Thyroid gland (tissue), 4 donors: ENCODE measurements at regions not wholly inside any gene's neighbourhood (a gene's known extent, or its start where the extent isn't known, plus 50 kb on each side); places are given as distances from the start of the nearest gene placed in this dataset.

Experiments
- DNase-seq, 2 donors: peaks; one replicate each; pipeline ENCODE4 v3.0.0-alpha.2; 2019
- H3K27ac ChIP-seq, 3 donors: fragments of 200-600 bp; sonication (generic); 1 replicate in 2 of 3; 2 replicates in 1 of 3; pipeline ENCODE4 v1.5.1; 2016 to 2019; ENCODE audit warnings: mild to moderate bottlenecking in 1 of 3, moderate library complexity in 1 of 3
- H3K27me3 ChIP-seq: fragments of 200-600 bp; sonication (generic); one replicate; pipeline ENCODE4 v1.5.1; 2019
- H3K36me3 ChIP-seq, 2 donors: fragments of 200-600 bp; sonication (generic); one replicate each; pipeline ENCODE4 v1.5.1; 2016 to 2019
- H3K4me1 ChIP-seq, 2 donors: fragments of 200-600 bp; sonication (generic); one replicate each; pipeline ENCODE4 v1.5.1; 2017 to 2019
- H3K4me3 ChIP-seq, 3 donors: fragments of 200-600 bp; sonication (generic); replicated peaks in 1 of 3; 1 replicate in 2 of 3; 2 replicates in 1 of 3; pipeline ENCODE4 v1.5.1; 2016; ENCODE audit warnings: mild to moderate bottlenecking in 1 of 3
- H3K9me3 ChIP-seq: fragments of 200-600 bp; sonication (generic); one replicate; pipeline ENCODE4 v1.5.1; 2017
- POLR2A ChIP-seq, 2 donors: fragments of 450-650 bp; IDR thresholded peaks; one replicate each; pipeline ENCODE4 v1.6.1; 2017; ENCODE audit warnings: antibody characterized with exemption in 2 of 2, mild to moderate bottlenecking in 2 of 2, moderate library complexity in 1 of 2
- WGBS, 2 donors: methylation state at CpG; one replicate each; pipeline ENCODE4 v1.1.5; 2017; 5-methylcytosine and 5-hydroxymethylcytosine counted together
- intact Hi-C: fragments of 100-400 bp; cut with DNase I; formaldehyde crosslinking; loops from one replicate; pipeline ENCODE4 v1.15.1; 2023
- TF ChIP-seq, protein P1 (sequence below), 6 experiments: fragments of 200-600 bp in 3 of 6; fragments of 450-650 bp in 3 of 6; sonication (generic) in 3 of 6; IDR thresholded peaks; one replicate each; pipeline ENCODE4 v1.5.1; 2016 to 2019; ENCODE audit warnings: antibody characterized with exemption in 6 of 6, mild to moderate bottlenecking in 2 of 6, inconsistent platforms in 1 of 6, moderate library complexity in 1 of 6

DNA sequence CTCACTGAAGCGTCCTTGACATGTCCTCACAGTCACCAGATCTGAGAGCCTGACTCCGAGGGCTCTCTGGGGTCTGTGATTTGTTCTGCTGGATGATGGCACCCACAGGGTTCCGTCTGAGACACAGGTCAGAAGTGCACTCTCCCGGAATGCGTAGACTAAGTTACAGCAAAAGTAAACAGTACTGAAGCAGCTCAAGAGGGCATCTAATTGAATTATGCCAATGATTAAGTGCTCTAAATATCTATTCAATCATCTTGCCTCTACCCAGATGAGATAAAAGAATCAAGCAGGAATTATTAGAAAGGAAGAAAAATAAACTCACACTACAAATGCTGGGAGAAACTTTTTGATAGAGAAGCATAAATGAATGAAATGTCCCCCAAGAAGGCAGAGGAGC lies 544.1 kb downstream of the SOX11 start:
- Histone ChIP-seq H3K27ac (no peak overlapping the region), H3K9me3 (no peaks in the 10 kb centered on the region), H3K4me3 (no peak overlapping the region), H3K4me1 (no peaks in the 10 kb centered on the region), H3K27me3 (no peaks in the 10 kb centered on the region), H3K36me3 (no peaks in the 10 kb centered on the region)
- intact Hi-C loops = no loop called here
- DNase-seq = no peak
- WGBS, 2 donors = 47 to 66% methylated on average over 5 of the region's 5 CpGs
- TF ChIP-seq, protein P1, sequence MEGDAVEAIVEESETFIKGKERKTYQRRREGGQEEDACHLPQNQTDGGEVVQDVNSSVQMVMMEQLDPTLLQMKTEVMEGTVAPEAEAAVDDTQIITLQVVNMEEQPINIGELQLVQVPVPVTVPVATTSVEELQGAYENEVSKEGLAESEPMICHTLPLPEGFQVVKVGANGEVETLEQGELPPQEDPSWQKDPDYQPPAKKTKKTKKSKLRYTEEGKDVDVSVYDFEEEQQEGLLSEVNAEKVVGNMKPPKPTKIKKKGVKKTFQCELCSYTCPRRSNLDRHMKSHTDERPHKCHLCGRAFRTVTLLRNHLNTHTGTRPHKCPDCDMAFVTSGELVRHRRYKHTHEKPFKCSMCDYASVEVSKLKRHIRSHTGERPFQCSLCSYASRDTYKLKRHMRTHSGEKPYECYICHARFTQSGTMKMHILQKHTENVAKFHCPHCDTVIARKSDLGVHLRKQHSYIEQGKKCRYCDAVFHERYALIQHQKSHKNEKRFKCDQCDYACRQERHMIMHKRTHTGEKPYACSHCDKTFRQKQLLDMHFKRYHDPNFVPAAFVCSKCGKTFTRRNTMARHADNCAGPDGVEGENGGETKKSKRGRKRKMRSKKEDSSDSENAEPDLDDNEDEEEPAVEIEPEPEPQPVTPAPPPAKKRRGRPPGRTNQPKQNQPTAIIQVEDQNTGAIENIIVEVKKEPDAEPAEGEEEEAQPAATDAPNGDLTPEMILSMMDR (IDR thresholded peaks at IDR 0.05) = no peak
- no peak for TF ChIP-seq POLR2A (IDR thresholded peaks at IDR 0.05)

- Histone ChIP-seq H3K9me3 (no peaks in the 10 kb centered on the region), H3K27me3 (no peaks in the 10 kb centered on the region), H3K36me3 (no peaks in the 10 kb centered on the region), H3K4me1 (no peaks in the 10 kb centered on the region), H3K27ac (no peak overlapping the region), H3K4me3 (no peak overlapping the region)
- TF ChIP-seq, protein P1 (IDR thresholded peaks at IDR 0.05) = no peak
- no peak for TF ChIP-seq POLR2A (IDR thresholded peaks at IDR 0.05)
- 85% methylated on average over 8 of the region's 8 CpGs for WGBS, 2 donors
- intact Hi-C loops = no loop called here
- DNase-seq = no peak
Measured at GRCh38 chr2:6237039-6237660, 545.0 kb downstream of the SOX11 start.

DNA sequence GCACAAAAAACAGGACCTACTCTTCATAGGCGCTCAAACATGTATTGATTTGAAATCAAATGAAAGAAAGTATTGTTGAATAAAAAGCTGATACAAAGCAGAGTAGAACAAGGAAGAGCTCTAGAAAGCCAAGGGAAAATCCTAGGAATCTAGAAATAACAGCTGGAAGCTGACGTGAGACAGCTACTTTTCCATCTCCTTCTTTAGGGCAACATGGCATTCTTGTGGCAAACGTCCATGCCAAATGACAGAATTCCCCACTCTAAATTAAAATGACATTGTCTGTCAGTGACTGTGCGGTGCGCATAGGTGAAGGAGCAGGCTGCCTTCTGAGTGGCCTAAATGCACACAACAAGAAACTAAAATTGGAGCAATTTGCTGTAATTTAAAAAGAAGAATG lies 557.4 kb downstream of the SOX11 start:
- WGBS, 2 donors = 82 to 86% methylated on average over 5 of the region's 5 CpGs
- intact Hi-C loops = no loop called here
- Histone ChIP-seq H3K27ac (no peak overlapping the region), H3K27me3 (no peaks in the 10 kb centered on the region), H3K36me3 (no peaks in the 10 kb centered on the region), H3K4me1 (no peaks in the 10 kb centered on the region), H3K4me3 (no peak overlapping the region), H3K9me3 (no peaks in the 10 kb centered on the region)
- no peak for DNase-seq
- TF ChIP-seq, protein P1 (IDR thresholded peaks at IDR 0.05) = no peak
- no peak for TF ChIP-seq POLR2A (IDR thresholded peaks at IDR 0.05)

GRCh38 chr2:6254441-6254840 lies 562.3 kb downstream of the SOX11 start:
- Histone ChIP-seq H3K4me3 (no peak overlapping the region), H3K27me3 (no peaks in the 10 kb centered on the region), H3K9me3 (no peaks in the 10 kb centered on the region), H3K27ac (no peak overlapping the region), H3K36me3 (no peaks in the 10 kb centered on the region), H3K4me1 (no peaks in the 10 kb centered on the region)
- 17 to 27% methylated on average over 2 of the region's 2 CpGs for WGBS, 2 donors
- intact Hi-C loops = no loop called here
- TF ChIP-seq POLR2A (IDR thresholded peaks at IDR 0.05) = no peak
- TF ChIP-seq, protein P1 (IDR thresholded peaks at IDR 0.05) = no peak
- DNase-seq = no peak

- Histone ChIP-seq H3K4me1 (no peaks in the 10 kb centered on the region), H3K36me3 (no peaks in the 10 kb centered on the region), H3K9me3 (no peaks in the 10 kb centered on the region), H3K27ac (no peak overlapping the region), H3K4me3 (no peak overlapping the region), H3K27me3 (no peaks in the 10 kb centered on the region)
- intact Hi-C loops = no loop called here
- no peak for DNase-seq
- no peak for TF ChIP-seq POLR2A (IDR thresholded peaks at IDR 0.05)
- TF ChIP-seq, protein P1 (IDR thresholded peaks at IDR 0.05) = no peak
- WGBS, 2 donors = 80 to 90% methylated on average over 3 of the region's 3 CpGs
Measured at GRCh38 chr2:6264198-6264597, 572.0 kb downstream of the SOX11 start.
